H1 (cell line): ENCODE measurements at regions not wholly inside any gene's neighbourhood (a gene's known extent, or its start where the extent isn't known, plus 50 kb on each side); places are given as distances from the start of the nearest gene placed in this dataset.

Experiments used
- ASH2L ChIP-seq: fragments of 200-600, 300-600 bp; sonication (generic); IDR thresholded peaks from one replicate; pipeline ENCODE4 v1.7.1; 2017; ENCODE audit warnings: low read length
- BRCA1 ChIP-seq: IDR thresholded peaks from 2 replicates; pipeline ENCODE4 v1.6.1; 2012; ENCODE audit warnings: low read depth, low read length, improper control_type of control experiment
- HDAC2 ChIP-seq, 2 experiments: fragments of 300-600 bp in 1 of 2; sonication (generic) in 1 of 2; IDR thresholded peaks; 2 replicates each; pipeline ENCODE4 v1.6.1; 2011 to 2012; ENCODE audit warnings: low read depth in 2 of 2, low read length in 2 of 2, mild to moderate bottlenecking in 2 of 2, moderate library complexity in 2 of 2, borderline replicate concordance in 1 of 2, inconsistent platforms in 1 of 2
- JUND ChIP-seq: IDR thresholded peaks from 2 replicates; pipeline ENCODE4 v1.6.1; 2011; ENCODE audit warnings: mild to moderate bottlenecking, improper control_type of control experiment, low read length
- POLR2A ChIP-seq, 2 experiments: IDR thresholded peaks; 1 replicate in 1 of 2; 2 replicates in 1 of 2; pipeline ENCODE4 v1.6.1; 2011; ENCODE audit warnings: low read depth in 2 of 2, low read length in 2 of 2, mild to moderate bottlenecking in 2 of 2; ENCODE audit errors: control extremely low read depth in 1 of 2
- RBBP5 ChIP-seq: IDR thresholded peaks from 2 replicates; pipeline ENCODE4 v1.7.1; 2012; ENCODE audit warnings: low read depth, mild to moderate bottlenecking, inconsistent platforms, low read length, moderate library complexity, borderline replicate concordance
- SIN3A ChIP-seq, 2 experiments: IDR thresholded peaks in 1 of 2; conservative IDR thresholded peaks in 1 of 2; 2 replicates each; pipeline ENCODE4 v1.6.1; 2011 to 2012; ENCODE audit warnings: low read length in 2 of 2, improper control_type of control experiment in 1 of 2, low read depth in 1 of 2, mild to moderate bottlenecking in 1 of 2
- SIRT6 ChIP-seq: IDR thresholded peaks from one replicate; pipeline ENCODE4 v1.7.1; 2012; ENCODE audit warnings: low read length, inconsistent platforms
- SP1 ChIP-seq: IDR thresholded peaks from 2 replicates; pipeline ENCODE4 v1.6.1; 2011; ENCODE audit warnings: low read depth, low read length
- YY1 ChIP-seq: IDR thresholded peaks from 2 replicates; pipeline ENCODE4 v1.6.1; 2011; ENCODE audit warnings: low read depth, mild to moderate bottlenecking, low read length
- ZNF274 ChIP-seq: IDR thresholded peaks from 2 replicates; pipeline ENCODE4 v1.7.0; 2012; ENCODE audit warnings: low read length, borderline replicate concordance; ENCODE audit errors: extremely low read depth
- TF ChIP-seq, protein P1 (sequence below): fragments of 300-600 bp; sonication (generic); IDR thresholded peaks from 2 replicates; pipeline ENCODE4 v1.7.1; 2012; ENCODE audit warnings: low read length, moderate library complexity, mild to moderate bottlenecking, inconsistent platforms; ENCODE audit not compliant: insufficient replicate concordance
- TF ChIP-seq, protein P2 (sequence below): IDR thresholded peaks from 2 replicates; pipeline ENCODE4 v1.6.1; 2011; ENCODE audit warnings: low read depth, mild to moderate bottlenecking, low read length; ENCODE audit not compliant: insufficient read depth

- TF ChIP-seq, protein P1, sequence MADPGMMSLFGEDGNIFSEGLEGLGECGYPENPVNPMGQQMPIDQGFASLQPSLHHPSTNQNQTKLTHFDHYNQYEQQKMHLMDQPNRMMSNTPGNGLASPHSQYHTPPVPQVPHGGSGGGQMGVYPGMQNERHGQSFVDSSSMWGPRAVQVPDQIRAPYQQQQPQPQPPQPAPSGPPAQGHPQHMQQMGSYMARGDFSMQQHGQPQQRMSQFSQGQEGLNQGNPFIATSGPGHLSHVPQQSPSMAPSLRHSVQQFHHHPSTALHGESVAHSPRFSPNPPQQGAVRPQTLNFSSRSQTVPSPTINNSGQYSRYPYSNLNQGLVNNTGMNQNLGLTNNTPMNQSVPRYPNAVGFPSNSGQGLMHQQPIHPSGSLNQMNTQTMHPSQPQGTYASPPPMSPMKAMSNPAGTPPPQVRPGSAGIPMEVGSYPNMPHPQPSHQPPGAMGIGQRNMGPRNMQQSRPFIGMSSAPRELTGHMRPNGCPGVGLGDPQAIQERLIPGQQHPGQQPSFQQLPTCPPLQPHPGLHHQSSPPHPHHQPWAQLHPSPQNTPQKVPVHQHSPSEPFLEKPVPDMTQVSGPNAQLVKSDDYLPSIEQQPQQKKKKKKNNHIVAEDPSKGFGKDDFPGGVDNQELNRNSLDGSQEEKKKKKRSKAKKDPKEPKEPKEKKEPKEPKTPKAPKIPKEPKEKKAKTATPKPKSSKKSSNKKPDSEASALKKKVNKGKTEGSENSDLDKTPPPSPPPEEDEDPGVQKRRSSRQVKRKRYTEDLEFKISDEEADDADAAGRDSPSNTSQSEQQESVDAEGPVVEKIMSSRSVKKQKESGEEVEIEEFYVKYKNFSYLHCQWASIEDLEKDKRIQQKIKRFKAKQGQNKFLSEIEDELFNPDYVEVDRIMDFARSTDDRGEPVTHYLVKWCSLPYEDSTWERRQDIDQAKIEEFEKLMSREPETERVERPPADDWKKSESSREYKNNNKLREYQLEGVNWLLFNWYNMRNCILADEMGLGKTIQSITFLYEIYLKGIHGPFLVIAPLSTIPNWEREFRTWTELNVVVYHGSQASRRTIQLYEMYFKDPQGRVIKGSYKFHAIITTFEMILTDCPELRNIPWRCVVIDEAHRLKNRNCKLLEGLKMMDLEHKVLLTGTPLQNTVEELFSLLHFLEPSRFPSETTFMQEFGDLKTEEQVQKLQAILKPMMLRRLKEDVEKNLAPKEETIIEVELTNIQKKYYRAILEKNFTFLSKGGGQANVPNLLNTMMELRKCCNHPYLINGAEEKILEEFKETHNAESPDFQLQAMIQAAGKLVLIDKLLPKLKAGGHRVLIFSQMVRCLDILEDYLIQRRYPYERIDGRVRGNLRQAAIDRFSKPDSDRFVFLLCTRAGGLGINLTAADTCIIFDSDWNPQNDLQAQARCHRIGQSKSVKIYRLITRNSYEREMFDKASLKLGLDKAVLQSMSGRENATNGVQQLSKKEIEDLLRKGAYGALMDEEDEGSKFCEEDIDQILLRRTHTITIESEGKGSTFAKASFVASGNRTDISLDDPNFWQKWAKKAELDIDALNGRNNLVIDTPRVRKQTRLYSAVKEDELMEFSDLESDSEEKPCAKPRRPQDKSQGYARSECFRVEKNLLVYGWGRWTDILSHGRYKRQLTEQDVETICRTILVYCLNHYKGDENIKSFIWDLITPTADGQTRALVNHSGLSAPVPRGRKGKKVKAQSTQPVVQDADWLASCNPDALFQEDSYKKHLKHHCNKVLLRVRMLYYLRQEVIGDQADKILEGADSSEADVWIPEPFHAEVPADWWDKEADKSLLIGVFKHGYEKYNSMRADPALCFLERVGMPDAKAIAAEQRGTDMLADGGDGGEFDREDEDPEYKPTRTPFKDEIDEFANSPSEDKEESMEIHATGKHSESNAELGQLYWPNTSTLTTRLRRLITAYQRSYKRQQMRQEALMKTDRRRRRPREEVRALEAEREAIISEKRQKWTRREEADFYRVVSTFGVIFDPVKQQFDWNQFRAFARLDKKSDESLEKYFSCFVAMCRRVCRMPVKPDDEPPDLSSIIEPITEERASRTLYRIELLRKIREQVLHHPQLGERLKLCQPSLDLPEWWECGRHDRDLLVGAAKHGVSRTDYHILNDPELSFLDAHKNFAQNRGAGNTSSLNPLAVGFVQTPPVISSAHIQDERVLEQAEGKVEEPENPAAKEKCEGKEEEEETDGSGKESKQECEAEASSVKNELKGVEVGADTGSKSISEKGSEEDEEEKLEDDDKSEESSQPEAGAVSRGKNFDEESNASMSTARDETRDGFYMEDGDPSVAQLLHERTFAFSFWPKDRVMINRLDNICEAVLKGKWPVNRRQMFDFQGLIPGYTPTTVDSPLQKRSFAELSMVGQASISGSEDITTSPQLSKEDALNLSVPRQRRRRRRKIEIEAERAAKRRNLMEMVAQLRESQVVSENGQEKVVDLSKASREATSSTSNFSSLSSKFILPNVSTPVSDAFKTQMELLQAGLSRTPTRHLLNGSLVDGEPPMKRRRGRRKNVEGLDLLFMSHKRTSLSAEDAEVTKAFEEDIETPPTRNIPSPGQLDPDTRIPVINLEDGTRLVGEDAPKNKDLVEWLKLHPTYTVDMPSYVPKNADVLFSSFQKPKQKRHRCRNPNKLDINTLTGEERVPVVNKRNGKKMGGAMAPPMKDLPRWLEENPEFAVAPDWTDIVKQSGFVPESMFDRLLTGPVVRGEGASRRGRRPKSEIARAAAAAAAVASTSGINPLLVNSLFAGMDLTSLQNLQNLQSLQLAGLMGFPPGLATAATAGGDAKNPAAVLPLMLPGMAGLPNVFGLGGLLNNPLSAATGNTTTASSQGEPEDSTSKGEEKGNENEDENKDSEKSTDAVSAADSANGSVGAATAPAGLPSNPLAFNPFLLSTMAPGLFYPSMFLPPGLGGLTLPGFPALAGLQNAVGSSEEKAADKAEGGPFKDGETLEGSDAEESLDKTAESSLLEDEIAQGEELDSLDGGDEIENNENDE = no peak
- TF ChIP-seq POLR2A (IDR thresholded peaks at IDR 0.05; ENCODE audit: control extremely low read depth in 1 of 2, low read depth in 2 of 2, low read length in 2 of 2) (no peak), BRCA1 (no peak), RBBP5 (no peak), SIN3A (conservative IDR thresholded peaks at IDR 0.05 in 1 of 2, IDR thresholded peaks at IDR 0.05 in 1 of 2; ENCODE audit: low read depth in 1 of 2, low read length in 2 of 2) (no peak), JUND (no peak), SP1 (no peak), ASH2L (no peak), ZNF274 (no peak), YY1 (no peak), HDAC2 (IDR thresholded peaks at IDR 0.05; ENCODE audit: borderline replicate concordance in 1 of 2, low read depth in 2 of 2, low read length in 2 of 2) (no peak), SIRT6 (no peak)
- TF ChIP-seq, protein P2, sequence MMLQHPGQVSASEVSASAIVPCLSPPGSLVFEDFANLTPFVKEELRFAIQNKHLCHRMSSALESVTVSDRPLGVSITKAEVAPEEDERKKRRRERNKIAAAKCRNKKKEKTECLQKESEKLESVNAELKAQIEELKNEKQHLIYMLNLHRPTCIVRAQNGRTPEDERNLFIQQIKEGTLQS = no peak
- TF ChIP-seq, all 59 proteins: peak for 0
Observed at GRCh38 chr10:78829565-78829964, 239.2 kb upstream of the ZMIZ1 start (continued).
